Stimulated activated CD8-positive, alpha-beta memory T cell treated with anti-CD3 and anti-CD28 coated beads, Interleukin-15, amount 100 ng/mL, for 4 hours (primary cell): ENCODE measurements at regions not wholly inside any gene's neighbourhood (a gene's known extent, or its start where the extent isn't known, plus 50 kb on each side); places are given as distances from the start of the nearest gene placed in this dataset.

Experiments
- DNase-seq, 2 donors: peaks; one replicate each; pipeline ENCODE4 v3.0.0-alpha.2; 2020; ENCODE audit warnings: low read depth in 2 of 2

- no peak for DNase-seq
Measured at GRCh38 chr13:74084375-74084935, 49.7 kb downstream of the KLF12 start.

GRCh38 chr13:74082741-74083160 is 51.5 kb downstream of the KLF12 start:
- DNase-seq, result no peak

- no peak for DNase-seq
Measured at GRCh38 chr13:74080762-74081161, 53.4 kb downstream of the KLF12 start.

- DNase-seq, result no peak
Measured at GRCh38 chr13:74077792-74078191, 56.4 kb downstream of the KLF12 start.

- DNase-seq, result no peak
Measured at GRCh38 chr13:74077375-74077774, 56.8 kb downstream of the KLF12 start.

GRCh38 chr13:74074723-74075122 is 59.5 kb downstream of the KLF12 start:
- DNase-seq, result no peak

GRCh38 chr13:74073274-74073673 is 60.9 kb downstream of the KLF12 start:
- DNase-seq, result no peak

GRCh38 chr13:74070513-74070912 is 63.7 kb downstream of the KLF12 start:
- no peak for DNase-seq

- no peak for DNase-seq
Measured at GRCh38 chr13:74070065-74070464, 64.1 kb downstream of the KLF12 start.

- no peak for DNase-seq
Measured at GRCh38 chr13:74068471-74068870, 65.7 kb downstream of the KLF12 start.

- DNase-seq, result no peak
Measured at GRCh38 chr13:74067818-74068217, 66.4 kb downstream of the KLF12 start.

- DNase-seq, result no peak
Measured at GRCh38 chr13:74066937-74067336, 67.3 kb downstream of the KLF12 start.

GRCh38 chr13:74064805-74065312 is 69.3 kb downstream of the KLF12 start:
- no peak for DNase-seq

- no peak for DNase-seq
Measured at GRCh38 chr13:74063533-74064100, 70.6 kb downstream of the KLF12 start.

- no peak for DNase-seq
Measured at GRCh38 chr13:74062933-74063332, 71.3 kb downstream of the KLF12 start.

- DNase-seq, result no peak
Measured at GRCh38 chr13:74061926-74062595, 72.1 kb downstream of the KLF12 start.

GRCh38 chr13:74056801-74057542 is 77.2 kb downstream of the KLF12 start:
- DNase-seq, result no peak

GRCh38 chr13:74052402-74052928 is 81.7 kb downstream of the KLF12 start:
- DNase-seq, result no peak

- DNase-seq, result no peak
Measured at GRCh38 chr13:74048756-74049155, 85.4 kb downstream of the KLF12 start.

- DNase-seq, result no peak
Measured at GRCh38 chr13:74047931-74048600, 86.1 kb downstream of the KLF12 start.

- DNase-seq, result no peak
Measured at GRCh38 chr13:74046431-74046830, 87.8 kb downstream of the KLF12 start.

GRCh38 chr13:74045583-74045982 is 88.6 kb downstream of the KLF12 start:
- DNase-seq, result no peak
